ENCODE measurements at regions not wholly inside any gene's neighbourhood (a gene's known extent, or its start where the extent isn't known, plus 50 kb on each side); places are given as distances from the start of the nearest gene placed in this dataset.

DNA sequence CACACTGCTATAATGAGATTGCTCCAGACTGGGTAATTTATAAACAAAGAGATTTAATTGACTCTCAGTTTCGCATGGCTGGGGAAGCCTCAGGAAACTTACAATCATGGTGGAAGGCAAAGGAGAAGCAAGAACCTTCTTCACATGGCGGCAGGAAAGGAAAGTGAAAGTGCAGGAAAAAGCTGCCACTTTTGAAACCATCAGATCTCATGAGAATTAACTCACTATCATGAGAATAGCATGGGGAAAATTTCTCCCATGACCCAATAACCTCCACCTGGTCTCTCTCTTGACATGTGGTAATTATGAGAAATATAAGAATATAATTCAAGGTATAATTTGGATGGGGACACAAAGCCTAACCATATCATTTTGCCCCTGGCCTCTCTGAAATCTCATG lies 884.2 kb downstream of the GLUD2 start:
- H3K9me2 ChIP-seq (replicated peaks; ENCODE audit: insufficient read depth, low read length): no peaks in the 10 kb centered on the region
- H3F3A ChIP-seq (ENCODE audit: insufficient read depth, low read length): no peaks in the 10 kb centered on the region
- H3K36me3 ChIP-seq (replicated peaks; ENCODE audit: insufficient read depth, low read length): no peaks in the 10 kb centered on the region
- no peaks in the 10 kb centered on the region for H3K4me1 ChIP-seq (ENCODE audit: low read length)
- H3K9ac ChIP-seq (ENCODE audit: low read length): no peak overlapping the region
- H3K4me2 ChIP-seq (ENCODE audit: low read depth, low read length): no peak overlapping the region
- no peak overlapping the region for H3K27ac ChIP-seq (ENCODE audit: low read length)
- TF ChIP-seq, protein P1, sequence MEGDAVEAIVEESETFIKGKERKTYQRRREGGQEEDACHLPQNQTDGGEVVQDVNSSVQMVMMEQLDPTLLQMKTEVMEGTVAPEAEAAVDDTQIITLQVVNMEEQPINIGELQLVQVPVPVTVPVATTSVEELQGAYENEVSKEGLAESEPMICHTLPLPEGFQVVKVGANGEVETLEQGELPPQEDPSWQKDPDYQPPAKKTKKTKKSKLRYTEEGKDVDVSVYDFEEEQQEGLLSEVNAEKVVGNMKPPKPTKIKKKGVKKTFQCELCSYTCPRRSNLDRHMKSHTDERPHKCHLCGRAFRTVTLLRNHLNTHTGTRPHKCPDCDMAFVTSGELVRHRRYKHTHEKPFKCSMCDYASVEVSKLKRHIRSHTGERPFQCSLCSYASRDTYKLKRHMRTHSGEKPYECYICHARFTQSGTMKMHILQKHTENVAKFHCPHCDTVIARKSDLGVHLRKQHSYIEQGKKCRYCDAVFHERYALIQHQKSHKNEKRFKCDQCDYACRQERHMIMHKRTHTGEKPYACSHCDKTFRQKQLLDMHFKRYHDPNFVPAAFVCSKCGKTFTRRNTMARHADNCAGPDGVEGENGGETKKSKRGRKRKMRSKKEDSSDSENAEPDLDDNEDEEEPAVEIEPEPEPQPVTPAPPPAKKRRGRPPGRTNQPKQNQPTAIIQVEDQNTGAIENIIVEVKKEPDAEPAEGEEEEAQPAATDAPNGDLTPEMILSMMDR (IDR thresholded peaks at IDR 0.05; ENCODE audit: low read length): no peak
- TF ChIP-seq EZH2 (optimal IDR thresholded peaks at IDR 0.05; ENCODE audit: low read depth, low read length): no peak
- no peaks in the 10 kb centered on the region for H4K20me1 ChIP-seq (ENCODE audit: insufficient read depth, low read length)
- H3K27me3 ChIP-seq (replicated peaks; ENCODE audit: insufficient read depth, low read length): no peaks in the 10 kb centered on the region
- no peak overlapping the region for H3K4me3 ChIP-seq (ENCODE audit: low read length)
- no peaks in the 10 kb centered on the region for H3K79me2 ChIP-seq (ENCODE audit: low read length)
- DNase-seq: peak; percentile 10
- H2AFZ ChIP-seq (ENCODE audit: low read length): no peak overlapping the region
- H3K9me3 ChIP-seq (replicated peaks; ENCODE audit: insufficient read depth, low read length): no peaks in the 10 kb centered on the region

DNA sequence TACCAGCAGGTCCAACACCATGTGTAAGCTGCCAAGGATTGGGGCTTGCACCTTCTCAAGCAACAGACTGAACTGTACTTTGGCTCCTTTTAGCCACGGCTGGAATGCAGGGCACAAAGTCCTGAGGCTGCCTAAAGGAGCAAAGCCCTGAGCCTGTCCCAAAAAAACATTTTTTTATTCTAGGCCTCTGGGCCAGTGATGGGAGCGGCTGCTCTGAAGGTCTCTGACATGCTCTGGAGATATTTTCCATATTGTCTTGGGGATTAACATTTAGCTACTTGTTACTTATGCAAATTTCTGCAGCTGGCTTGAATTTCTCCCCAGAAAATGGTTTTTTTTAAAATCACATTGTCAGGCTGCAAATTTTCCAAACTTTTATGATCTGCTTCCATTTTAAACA lies 885.3 kb downstream of the GLUD2 start:
- H3K79me2 ChIP-seq (ENCODE audit: low read length): no peaks in the 10 kb centered on the region
- H3K27ac ChIP-seq (ENCODE audit: low read length): no peak overlapping the region
- H3K36me3 ChIP-seq (replicated peaks; ENCODE audit: insufficient read depth, low read length): no peaks in the 10 kb centered on the region
- no peaks in the 10 kb centered on the region for H3K27me3 ChIP-seq (replicated peaks; ENCODE audit: insufficient read depth, low read length)
- no peaks in the 10 kb centered on the region for H3K9me3 ChIP-seq (replicated peaks; ENCODE audit: insufficient read depth, low read length)
- H2AFZ ChIP-seq (ENCODE audit: low read length): no peak overlapping the region
- H3K9ac ChIP-seq (ENCODE audit: low read length): no peak overlapping the region
- no peaks in the 10 kb centered on the region for H4K20me1 ChIP-seq (ENCODE audit: insufficient read depth, low read length)
- H3F3A ChIP-seq (ENCODE audit: insufficient read depth, low read length): no peaks in the 10 kb centered on the region
- no peaks in the 10 kb centered on the region for H3K4me1 ChIP-seq (ENCODE audit: low read length)
- no peaks in the 10 kb centered on the region for H3K9me2 ChIP-seq (replicated peaks; ENCODE audit: insufficient read depth, low read length)
- H3K4me2 ChIP-seq (ENCODE audit: low read depth, low read length): no peak overlapping the region
- no peak overlapping the region for H3K4me3 ChIP-seq (ENCODE audit: low read length)
- DNase-seq: no peak
- TF ChIP-seq EZH2phosphoT487 (IDR thresholded peaks at IDR 0.05; ENCODE audit: low read length) (no peak), EZH2 (optimal IDR thresholded peaks at IDR 0.05; ENCODE audit: low read depth, low read length) (no peak)
- TF ChIP-seq, protein P1 (IDR thresholded peaks at IDR 0.05; ENCODE audit: low read length): no peak

DNA sequence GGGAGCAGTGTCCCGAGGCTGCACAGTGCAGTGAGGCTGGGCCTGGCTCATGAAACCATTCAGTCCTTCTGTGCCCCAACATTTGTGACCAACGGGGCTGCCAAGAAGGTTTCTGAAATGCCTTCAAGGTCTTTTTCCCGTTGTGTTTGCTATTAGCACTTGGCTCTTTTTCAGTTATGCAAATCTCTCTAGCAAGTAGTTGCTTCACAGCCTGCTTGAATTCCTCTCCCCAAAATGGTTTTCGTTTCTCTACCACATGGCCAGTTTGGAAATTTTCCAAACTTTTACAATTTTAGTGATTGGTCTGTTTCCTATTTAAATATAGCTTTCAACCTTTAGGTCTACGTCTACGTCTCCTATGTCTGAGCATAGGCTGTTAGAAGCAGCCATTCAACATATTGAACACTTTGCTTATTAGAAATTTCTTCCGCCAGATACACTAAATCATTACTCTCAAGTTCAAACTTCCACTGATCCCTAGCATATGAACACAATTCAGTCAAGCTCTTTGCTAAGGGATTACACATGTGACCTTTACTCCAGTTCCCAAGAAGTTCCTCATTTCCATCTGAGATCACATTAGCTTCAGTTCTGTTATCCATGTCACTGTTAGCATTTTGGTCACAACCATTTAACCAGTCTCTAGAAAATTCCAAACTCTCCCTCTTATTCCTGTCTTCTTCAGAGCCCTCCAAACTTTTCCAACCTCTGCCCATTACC lies 901.8 kb downstream of the GLUD2 start:
- DNase-seq: no peak
- Histone ChIP-seq H3K4me2 (ENCODE audit: low read depth, low read length) (no peak overlapping the region), H3K9me3 (replicated peaks; ENCODE audit: insufficient read depth, low read length) (no peaks in the 10 kb centered on the region), H3K27ac (ENCODE audit: low read length) (no peak overlapping the region), H3K9ac (ENCODE audit: low read length) (no peak overlapping the region), H4K20me1 (ENCODE audit: insufficient read depth, low read length) (no peaks in the 10 kb centered on the region), H3F3A (ENCODE audit: insufficient read depth, low read length) (no peaks in the 10 kb centered on the region), H3K4me1 (ENCODE audit: low read length) (no peaks in the 10 kb centered on the region), H3K9me2 (replicated peaks; ENCODE audit: insufficient read depth, low read length) (no peaks in the 10 kb centered on the region), H3K36me3 (replicated peaks; ENCODE audit: insufficient read depth, low read length) (no peaks in the 10 kb centered on the region), H2AFZ (ENCODE audit: low read length) (no peak overlapping the region), H3K27me3 (replicated peaks; ENCODE audit: insufficient read depth, low read length) (no peaks in the 10 kb centered on the region), H3K4me3 (ENCODE audit: low read length) (no peak overlapping the region), H3K79me2 (ENCODE audit: low read length) (no peaks in the 10 kb centered on the region)
- no peak for TF ChIP-seq EZH2phosphoT487 (IDR thresholded peaks at IDR 0.05; ENCODE audit: low read length)

DNA sequence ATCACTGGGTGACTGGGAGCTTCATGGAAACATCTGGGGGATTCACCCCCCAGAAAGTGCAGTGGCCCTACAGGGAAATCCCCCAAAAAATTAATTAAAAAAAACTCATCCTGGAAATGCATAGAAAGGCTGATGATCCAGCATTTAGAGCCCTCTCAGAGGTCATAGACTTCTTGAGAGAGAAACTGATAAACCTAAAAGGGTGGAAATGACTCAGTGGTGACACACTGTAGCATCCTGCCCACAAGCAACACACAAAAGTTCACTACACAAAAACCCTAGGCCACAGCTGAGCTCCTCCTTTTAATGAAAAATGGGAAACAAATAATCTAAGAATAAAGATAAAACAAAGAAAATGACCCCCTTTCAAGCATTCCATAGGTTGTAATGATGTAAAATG lies 911.5 kb downstream of the GLUD2 start:
- Histone ChIP-seq H3K36me3 (replicated peaks; ENCODE audit: insufficient read depth, low read length) (no peaks in the 10 kb centered on the region), H3K9ac (ENCODE audit: low read length) (no peak overlapping the region), H3K79me2 (ENCODE audit: low read length) (no peaks in the 10 kb centered on the region), H3K27me3 (replicated peaks; ENCODE audit: insufficient read depth, low read length) (no peaks in the 10 kb centered on the region), H2AFZ (ENCODE audit: low read length) (no peak overlapping the region), H3K4me2 (ENCODE audit: low read depth, low read length) (no peak overlapping the region), H4K20me1 (ENCODE audit: insufficient read depth, low read length) (no peaks in the 10 kb centered on the region), H3F3A (ENCODE audit: insufficient read depth, low read length) (no peaks in the 10 kb centered on the region), H3K27ac (ENCODE audit: low read length) (no peak overlapping the region), H3K4me1 (ENCODE audit: low read length) (no peaks in the 10 kb centered on the region), H3K9me2 (replicated peaks; ENCODE audit: insufficient read depth, low read length) (no peaks in the 10 kb centered on the region), H3K9me3 (replicated peaks; ENCODE audit: insufficient read depth, low read length) (no peaks in the 10 kb centered on the region), H3K4me3 (ENCODE audit: low read length) (no peak overlapping the region)
- no peak for TF ChIP-seq EZH2 (optimal IDR thresholded peaks at IDR 0.05; ENCODE audit: low read depth, low read length)
- TF ChIP-seq, protein P1 (IDR thresholded peaks at IDR 0.05; ENCODE audit: low read length): no peak
- DNase-seq: no peak
